Loucy (cell line): ENCODE measurements at regions not wholly inside any gene's neighbourhood (a gene's known extent, or its start where the extent isn't known, plus 50 kb on each side); places are given as distances from the start of the nearest gene placed in this dataset.

Source experiments
- H2AFZ ChIP-seq: fragments of 200-600 bp; sonication (generic); 2 replicates; pipeline ENCODE4 v1.6.0; 2016; ENCODE audit warnings: antibody characterized with exemption, mild to moderate bottlenecking, low read length, moderate library complexity
- H3F3A ChIP-seq: fragments of 200-600 bp; 2 replicates; pipeline ENCODE4 v1.6.0; 2016; ENCODE audit warnings: antibody characterized with exemption, low read depth, mild to moderate bottlenecking
- H3K27me3 ChIP-seq: fragments of 200-600 bp; sonication (generic); 2 replicates; pipeline ENCODE4 v1.6.1; 2014; ENCODE audit warnings: low read length, mild to moderate bottlenecking; ENCODE audit not compliant: insufficient read depth, poor library complexity, severe bottlenecking
- H3K36me3 ChIP-seq: fragments of 200-600 bp; sonication (generic); 2 replicates; pipeline ENCODE4 v1.6.1; 2016; ENCODE audit warnings: low read length; ENCODE audit not compliant: insufficient read depth
- H3K4me1 ChIP-seq: fragments of 200-600 bp; sonication (generic); 2 replicates; pipeline ENCODE4 v1.5.1; 2014; ENCODE audit warnings: low read length, mild to moderate bottlenecking; ENCODE audit not compliant: insufficient read depth, poor library complexity, severe bottlenecking
- H3K4me2 ChIP-seq: fragments of 200-600 bp; sonication (generic); 2 replicates; pipeline ENCODE4 v1.6.0; 2014; ENCODE audit warnings: antibody characterized with exemption, low read length, low read depth, mild to moderate bottlenecking; ENCODE audit not compliant: poor library complexity, severe bottlenecking
- H3K4me3 ChIP-seq: fragments of 200-600 bp; sonication (generic); 2 replicates; pipeline ENCODE4 v1.5.1; 2014; ENCODE audit warnings: low read length, mild to moderate bottlenecking, mixed read lengths; ENCODE audit not compliant: poor library complexity, severe bottlenecking
- H3K79me2 ChIP-seq: fragments of 200-600 bp; sonication (generic); 2 replicates; pipeline ENCODE4 v1.6.1; 2014; ENCODE audit warnings: low read length; ENCODE audit not compliant: insufficient read depth
- H3K9ac ChIP-seq: fragments of 200-600 bp; sonication (generic); 2 replicates; pipeline ENCODE4 v1.6.0; 2014; ENCODE audit warnings: mild to moderate bottlenecking, low read depth, low read length, moderate library complexity; ENCODE audit not compliant: poor library complexity, severe bottlenecking
- H3K9me2 ChIP-seq: fragments of 200-600 bp; sonication (generic); replicated peaks from 2 replicates; pipeline ENCODE4 v1.6.1; 2016; ENCODE audit warnings: low read depth, low read length, mixed read lengths
- H3K9me3 ChIP-seq: fragments of 200-600 bp; sonication (generic); 2 replicates; pipeline ENCODE4 v1.6.1; 2014; ENCODE audit warnings: mild to moderate bottlenecking, antibody characterized with exemption, low read length, low read depth; ENCODE audit not compliant: insufficient read depth
- H4K20me1 ChIP-seq: fragments of 200-600 bp; sonication (generic); 2 replicates; pipeline ENCODE4 v1.6.0; 2014; ENCODE audit warnings: antibody characterized with exemption, low read length, mild to moderate bottlenecking; ENCODE audit not compliant: insufficient read depth, poor library complexity, severe bottlenecking
- EZH2phosphoT487 ChIP-seq: fragments of 200-600 bp; IDR thresholded peaks from 2 replicates; pipeline ENCODE4 v1.6.1; 2018; ENCODE audit warnings: antibody characterized with exemption, mild to moderate bottlenecking, moderate library complexity, borderline replicate concordance
- TF ChIP-seq, protein P1 (sequence below): fragments of 200-600 bp; sonication (generic); conservative IDR thresholded peaks from 2 replicates; pipeline ENCODE4 v1.5.1; 2014; ENCODE audit warnings: mild to moderate bottlenecking, antibody characterized with exemption, low read length

- Histone ChIP-seq H3K9me2 (no peaks in the 10 kb centered on the region), H3K79me2 (no peaks in the 10 kb centered on the region), H3K4me2 (no peak overlapping the region), H3K9me3 (no peaks in the 10 kb centered on the region), H3K4me1 (no peaks in the 10 kb centered on the region), H4K20me1 (no peaks in the 10 kb centered on the region), H3K36me3 (no peaks in the 10 kb centered on the region), H3K4me3 (no peak overlapping the region), H2AFZ (no peak overlapping the region), H3K27me3 (no peaks in the 10 kb centered on the region), H3K9ac (no peak overlapping the region), H3F3A (no peaks in the 10 kb centered on the region)
- TF ChIP-seq, protein P1, sequence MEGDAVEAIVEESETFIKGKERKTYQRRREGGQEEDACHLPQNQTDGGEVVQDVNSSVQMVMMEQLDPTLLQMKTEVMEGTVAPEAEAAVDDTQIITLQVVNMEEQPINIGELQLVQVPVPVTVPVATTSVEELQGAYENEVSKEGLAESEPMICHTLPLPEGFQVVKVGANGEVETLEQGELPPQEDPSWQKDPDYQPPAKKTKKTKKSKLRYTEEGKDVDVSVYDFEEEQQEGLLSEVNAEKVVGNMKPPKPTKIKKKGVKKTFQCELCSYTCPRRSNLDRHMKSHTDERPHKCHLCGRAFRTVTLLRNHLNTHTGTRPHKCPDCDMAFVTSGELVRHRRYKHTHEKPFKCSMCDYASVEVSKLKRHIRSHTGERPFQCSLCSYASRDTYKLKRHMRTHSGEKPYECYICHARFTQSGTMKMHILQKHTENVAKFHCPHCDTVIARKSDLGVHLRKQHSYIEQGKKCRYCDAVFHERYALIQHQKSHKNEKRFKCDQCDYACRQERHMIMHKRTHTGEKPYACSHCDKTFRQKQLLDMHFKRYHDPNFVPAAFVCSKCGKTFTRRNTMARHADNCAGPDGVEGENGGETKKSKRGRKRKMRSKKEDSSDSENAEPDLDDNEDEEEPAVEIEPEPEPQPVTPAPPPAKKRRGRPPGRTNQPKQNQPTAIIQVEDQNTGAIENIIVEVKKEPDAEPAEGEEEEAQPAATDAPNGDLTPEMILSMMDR, result no peak
- no peak for TF ChIP-seq EZH2phosphoT487
Measured at GRCh38 chr2:235127931-235128330, 176.1 kb downstream of the SH3BP4 start.

DNA sequence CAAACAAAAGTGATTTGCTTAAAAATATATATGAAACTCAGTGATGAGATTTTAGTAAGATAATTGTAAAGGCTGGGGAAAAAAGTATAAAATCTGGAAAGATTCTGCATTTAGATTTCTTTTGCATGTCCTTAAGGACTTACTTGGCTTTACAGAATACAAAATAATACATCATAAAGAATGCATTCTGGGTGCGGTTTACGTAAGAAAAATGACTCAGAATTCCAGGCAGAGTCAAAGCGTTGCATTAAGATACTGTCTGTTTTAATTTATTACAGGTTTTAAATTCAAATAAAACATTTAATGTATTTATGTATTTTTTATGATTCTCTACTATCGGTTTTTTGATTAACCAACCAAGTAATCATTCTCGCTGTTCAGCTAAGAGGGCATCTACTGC, 178.0 kb downstream of the SH3BP4 start:
- Histone ChIP-seq H3K9me3 (no peaks in the 10 kb centered on the region), H3K9ac (no peak overlapping the region), H3K36me3 (no peaks in the 10 kb centered on the region), H3K4me2 (no peak overlapping the region), H3F3A (no peaks in the 10 kb centered on the region), H3K4me3 (no peak overlapping the region), H4K20me1 (no peaks in the 10 kb centered on the region), H3K27me3 (no peaks in the 10 kb centered on the region), H2AFZ (no peak overlapping the region), H3K9me2 (no peaks in the 10 kb centered on the region), H3K79me2 (no peaks in the 10 kb centered on the region), H3K4me1 (no peaks in the 10 kb centered on the region)
- TF ChIP-seq EZH2phosphoT487, result no peak
- TF ChIP-seq, protein P1, result no peak

DNA sequence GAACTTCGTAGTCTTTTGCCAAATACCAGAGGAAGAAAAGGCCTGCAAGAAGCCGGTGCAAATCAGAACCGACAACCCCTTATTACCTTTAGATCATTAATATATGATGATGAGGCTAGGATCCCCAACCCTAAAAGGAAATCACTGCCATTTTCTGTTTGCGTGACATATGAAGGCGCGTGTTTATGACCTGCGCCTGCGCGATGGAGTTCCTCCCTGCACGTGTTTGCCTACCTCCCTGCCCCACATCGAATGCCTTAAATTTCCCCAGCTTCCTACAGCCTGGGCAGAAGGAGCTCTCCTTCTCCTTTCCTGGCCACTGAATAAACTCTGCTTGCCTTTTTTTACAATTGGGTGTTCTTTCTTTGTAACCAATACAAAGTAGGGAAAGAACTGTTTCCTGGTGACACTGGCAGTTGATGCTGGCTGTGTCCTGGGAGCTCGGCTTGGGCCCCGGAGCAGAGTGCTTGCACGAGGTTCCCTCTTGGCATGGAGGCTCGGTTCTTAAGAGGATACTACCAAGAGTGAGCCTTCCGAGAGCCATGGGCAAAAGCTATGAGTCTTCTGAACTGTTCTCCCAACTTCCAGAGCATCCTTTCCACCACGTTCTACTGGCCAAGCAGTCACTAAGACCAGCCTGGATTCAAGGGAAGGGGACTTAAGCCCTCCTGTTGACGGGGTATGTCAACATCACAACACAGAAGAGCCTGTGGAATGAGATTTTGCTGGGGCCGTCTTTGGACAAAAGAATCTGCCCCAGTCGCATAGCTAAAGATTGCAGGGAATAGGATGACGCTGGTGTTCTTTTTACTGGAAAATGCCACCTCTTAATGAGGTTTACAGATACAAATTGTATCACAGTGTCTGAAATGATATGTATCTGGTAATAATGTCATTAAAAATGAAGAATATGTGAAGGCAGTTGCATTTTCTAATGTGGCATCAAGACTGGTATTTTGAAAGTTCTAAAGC, 179.8 kb downstream of the SH3BP4 start:
- TF ChIP-seq EZH2phosphoT487, result no peak
- TF ChIP-seq, protein P1, result no peak
- H2AFZ ChIP-seq, result no peak overlapping the region
- H3K79me2 ChIP-seq, result no peaks in the 10 kb centered on the region
- H3K27me3 ChIP-seq, result no peaks in the 10 kb centered on the region
- no peaks in the 10 kb centered on the region for H3K9me3 ChIP-seq
- H3K4me1 ChIP-seq, result no peaks in the 10 kb centered on the region
- H3K4me2 ChIP-seq, result no peak overlapping the region
- H3K36me3 ChIP-seq, result no peaks in the 10 kb centered on the region
- no peak overlapping the region for H3K9ac ChIP-seq
- no peaks in the 10 kb centered on the region for H3K9me2 ChIP-seq
- no peaks in the 10 kb centered on the region for H3F3A ChIP-seq
- no peak overlapping the region for H3K4me3 ChIP-seq
- H4K20me1 ChIP-seq, result no peaks in the 10 kb centered on the region
